Tibial nerve (tissue), 4 donors: ENCODE measurements at regions not wholly inside any gene's neighbourhood (a gene's known extent, or its start where the extent isn't known, plus 50 kb on each side); places are given as distances from the start of the nearest gene placed in this dataset.

Experiments used
- EP300 ChIP-seq, 2 donors: sonication (generic); formaldehyde crosslinking; IDR thresholded peaks; one replicate each; pipeline ENCODE4 v1.6.1; 2017; ENCODE audit warnings: antibody characterized with exemption in 2 of 2, mild to moderate bottlenecking in 1 of 2
- POLR2A ChIP-seq, 2 donors: fragments of 450-650 bp; IDR thresholded peaks; one replicate each; pipeline ENCODE4 v1.6.1; 2017; ENCODE audit warnings: antibody characterized with exemption in 2 of 2, mild to moderate bottlenecking in 2 of 2, moderate library complexity in 2 of 2
- TF ChIP-seq, protein P1 (sequence below), 5 experiments: fragments of 200-600 bp in 3 of 5; fragments of 450-650 bp in 2 of 5; sonication (generic) in 3 of 5; IDR thresholded peaks; one replicate each; pipeline ENCODE4 v1.5.1; 2016 to 2019; ENCODE audit warnings: antibody characterized with exemption in 5 of 5, mild to moderate bottlenecking in 3 of 5, moderate library complexity in 2 of 5

DNA sequence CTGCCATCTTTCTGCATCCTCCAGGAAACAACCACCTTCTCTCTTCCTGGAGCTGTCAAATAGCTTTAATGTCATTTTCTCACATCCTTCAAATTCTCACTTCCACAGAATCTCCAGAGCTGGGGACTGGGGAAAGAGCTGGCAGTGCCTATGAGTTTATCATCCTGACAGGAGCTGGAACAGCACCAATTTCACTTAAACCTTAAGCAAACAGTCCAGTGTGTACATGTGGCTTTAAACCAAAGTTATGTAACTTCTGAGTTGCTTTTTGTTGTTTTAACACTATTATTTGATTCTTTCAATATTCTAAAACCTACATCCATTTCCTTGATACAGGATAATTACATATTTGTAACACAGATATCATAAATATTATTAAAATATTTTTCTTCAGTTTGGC lies 331.5 kb upstream of the ARGLU1 start:
- TF ChIP-seq, protein P1, sequence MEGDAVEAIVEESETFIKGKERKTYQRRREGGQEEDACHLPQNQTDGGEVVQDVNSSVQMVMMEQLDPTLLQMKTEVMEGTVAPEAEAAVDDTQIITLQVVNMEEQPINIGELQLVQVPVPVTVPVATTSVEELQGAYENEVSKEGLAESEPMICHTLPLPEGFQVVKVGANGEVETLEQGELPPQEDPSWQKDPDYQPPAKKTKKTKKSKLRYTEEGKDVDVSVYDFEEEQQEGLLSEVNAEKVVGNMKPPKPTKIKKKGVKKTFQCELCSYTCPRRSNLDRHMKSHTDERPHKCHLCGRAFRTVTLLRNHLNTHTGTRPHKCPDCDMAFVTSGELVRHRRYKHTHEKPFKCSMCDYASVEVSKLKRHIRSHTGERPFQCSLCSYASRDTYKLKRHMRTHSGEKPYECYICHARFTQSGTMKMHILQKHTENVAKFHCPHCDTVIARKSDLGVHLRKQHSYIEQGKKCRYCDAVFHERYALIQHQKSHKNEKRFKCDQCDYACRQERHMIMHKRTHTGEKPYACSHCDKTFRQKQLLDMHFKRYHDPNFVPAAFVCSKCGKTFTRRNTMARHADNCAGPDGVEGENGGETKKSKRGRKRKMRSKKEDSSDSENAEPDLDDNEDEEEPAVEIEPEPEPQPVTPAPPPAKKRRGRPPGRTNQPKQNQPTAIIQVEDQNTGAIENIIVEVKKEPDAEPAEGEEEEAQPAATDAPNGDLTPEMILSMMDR (IDR thresholded peaks at IDR 0.05) = no peak
- TF ChIP-seq POLR2A (IDR thresholded peaks at IDR 0.05) (no peak), EP300 (IDR thresholded peaks at IDR 0.05) (no peak)
